MCF 10A (cell line): ENCODE measurements at regions not wholly inside any gene's neighbourhood (a gene's known extent, or its start where the extent isn't known, plus 50 kb on each side); places are given as distances from the start of the nearest gene placed in this dataset.

ENCODE experiments used
- BruUV-seq: library from RNA; stranded (reverse); fragments of 400-500 nt; replicated peaks from 2 replicates; lab custom pipeline; 2021; lab: Mats Ljungman, UMichigan
- CTCF ChIA-PET: fragments of 300-600 bp; sonication (Branson Sonifier 250); formaldehyde crosslinking; extraction: SDS; loops from one replicate; lab custom pipeline; 2021; ENCODE audit warnings: antibody characterized with exemption, inconsistent platforms; lab: Yijun Ruan, JAX
- POLR2A ChIA-PET: fragments of 300-600, 350-650 bp; sonication (Branson Sonifier 250); formaldehyde crosslinking; extraction: SDS; loops from one replicate; lab custom pipeline; 2020; ENCODE audit warnings: antibody characterized with exemption, inconsistent platforms; lab: Yijun Ruan, JAX
- DNase-seq: peaks from one replicate; pipeline ENCODE4 v3.0.0-alpha.2; 2018; ENCODE audit not compliant: unreplicated experiment
- H3K27ac Mint-ChIP-seq: one replicate; pipeline ENCODE4 v1.8.0; 2022; ENCODE audit warnings: mild to moderate bottlenecking, low read depth, mixed read lengths; ENCODE audit not compliant: unreplicated experiment
- H3K27me3 Mint-ChIP-seq: one replicate; pipeline ENCODE4 v1.8.0; 2022; ENCODE audit warnings: mixed read lengths; ENCODE audit not compliant: insufficient read depth, unreplicated experiment
- H3K36me3 Mint-ChIP-seq: one replicate; pipeline ENCODE4 v1.8.0; 2022; ENCODE audit warnings: mild to moderate bottlenecking, moderate library complexity, mixed read lengths; ENCODE audit not compliant: insufficient read depth, unreplicated experiment
- H3K4me1 Mint-ChIP-seq: one replicate; pipeline ENCODE4 v1.8.0; 2022; ENCODE audit warnings: mixed read lengths; ENCODE audit not compliant: insufficient read depth, unreplicated experiment
- H3K4me3 Mint-ChIP-seq: one replicate; pipeline ENCODE4 v1.8.0; 2022; ENCODE audit warnings: mild to moderate bottlenecking, moderate library complexity, mixed read lengths; ENCODE audit not compliant: unreplicated experiment
- H3K9me3 Mint-ChIP-seq: one replicate; pipeline ENCODE4 v1.8.0; 2022; ENCODE audit warnings: mixed read lengths; ENCODE audit not compliant: unreplicated experiment
- CTCF ChIP-seq: fragments of 200-600 bp; IDR thresholded peaks from one replicate; pipeline ENCODE4 v1.8.0; 2022; ENCODE audit warnings: antibody characterized with exemption, mild to moderate bottlenecking; ENCODE audit not compliant: unreplicated experiment
- intact Hi-C: fragments of 100-400 bp; cut with micrococcal nuclease; formaldehyde crosslinking; loops from 2 replicates; pipeline ENCODE4 v1.14.1; 2022

- Mint-ChIP-seq H3K36me3 (no peaks in the 10 kb centered on the region), H3K9me3 (no peaks in the 10 kb centered on the region), H3K4me1 (peaks cover 21% of the 10 kb centered on the region), H3K27ac (peak overlapping the region; percentile 57), H3K4me3 (no peak overlapping the region), H3K27me3 (no peaks in the 10 kb centered on the region)
- DNase-seq = peak; percentile 16
- no TSS peak for BruUV-seq
- no peak for TF ChIP-seq CTCF
- POLR2A ChIA-PET = interaction anchor here (0.7 to 3.7 kb wide), 2 partner anchors 10 to 11 kb away, joined by 3 to 15 read pairs; no protein-coding TSS in a partner anchor
- CTCF ChIA-PET = interaction anchor here (0.8 to 1.2 kb wide), 3 partner anchors 101 to 150 kb away, joined by 4 to 8 read pairs (median 5); no protein-coding TSS in a partner anchor
- intact Hi-C loops = no loop called here
Observed at GRCh38 chr20:39773380-39774000, 811.3 kb downstream of the DHX35 start.

GRCh38 chr20:39767352-39767751 is 805.2 kb downstream of the DHX35 start:
- CTCF ChIA-PET = no interaction called here
- Mint-ChIP-seq H3K27me3 (no peaks in the 10 kb centered on the region), H3K4me1 (no peaks in the 10 kb centered on the region), H3K27ac (no peak overlapping the region), H3K4me3 (no peak overlapping the region), H3K9me3 (peaks cover 8% of the 10 kb centered on the region), H3K36me3 (no peaks in the 10 kb centered on the region)
- DNase-seq = no peak
- no peak for TF ChIP-seq CTCF
- POLR2A ChIA-PET = no interaction called here
- BruUV-seq = no TSS peak
- intact Hi-C loops = no loop called here

- Mint-ChIP-seq H3K4me1 (no peaks in the 10 kb centered on the region), H3K36me3 (no peaks in the 10 kb centered on the region), H3K27ac (no peak overlapping the region), H3K9me3 (peaks cover 8% of the 10 kb centered on the region), H3K27me3 (no peaks in the 10 kb centered on the region), H3K4me3 (no peak overlapping the region)
- no TSS peak for BruUV-seq
- CTCF ChIA-PET = no interaction called here
- TF ChIP-seq CTCF = no peak
- intact Hi-C loops = no loop called here
- POLR2A ChIA-PET = no interaction called here
- no peak for DNase-seq
Observed at GRCh38 chr20:39766333-39766732, 804.2 kb downstream of the DHX35 start.

- Mint-ChIP-seq H3K36me3 (no peaks in the 10 kb centered on the region), H3K4me3 (no peak overlapping the region), H3K27me3 (no peaks in the 10 kb centered on the region), H3K27ac (no peak overlapping the region), H3K9me3 (peaks cover 8% of the 10 kb centered on the region), H3K4me1 (no peaks in the 10 kb centered on the region)
- CTCF ChIA-PET = interaction anchor here (0.6 to 1.4 kb wide), 3 partner anchors 10 to 595 kb away, joined by 3 to 4 read pairs (median 4); no protein-coding TSS in a partner anchor
- DNase-seq = no peak
- no peak for TF ChIP-seq CTCF
- no TSS peak for BruUV-seq
- POLR2A ChIA-PET = no interaction called here
- intact Hi-C loops = no loop called here
Observed at GRCh38 chr20:39762716-39763115, 800.6 kb downstream of the DHX35 start.
